Tibial nerve (tissue), 4 donors: ENCODE measurements at regions not wholly inside any gene's neighbourhood (a gene's known extent, or its start where the extent isn't known, plus 50 kb on each side); places are given as distances from the start of the nearest gene placed in this dataset.

Source experiments
- EP300 ChIP-seq, 2 donors: sonication (generic); formaldehyde crosslinking; IDR thresholded peaks; one replicate each; pipeline ENCODE4 v1.6.1; 2017; ENCODE audit warnings: antibody characterized with exemption in 2 of 2, mild to moderate bottlenecking in 1 of 2
- TF ChIP-seq, protein P1 (sequence below), 5 experiments: fragments of 200-600 bp in 3 of 5; fragments of 450-650 bp in 2 of 5; sonication (generic) in 3 of 5; IDR thresholded peaks; one replicate each; pipeline ENCODE4 v1.5.1; 2016 to 2019; ENCODE audit warnings: antibody characterized with exemption in 5 of 5, mild to moderate bottlenecking in 3 of 5, moderate library complexity in 2 of 5

DNA sequence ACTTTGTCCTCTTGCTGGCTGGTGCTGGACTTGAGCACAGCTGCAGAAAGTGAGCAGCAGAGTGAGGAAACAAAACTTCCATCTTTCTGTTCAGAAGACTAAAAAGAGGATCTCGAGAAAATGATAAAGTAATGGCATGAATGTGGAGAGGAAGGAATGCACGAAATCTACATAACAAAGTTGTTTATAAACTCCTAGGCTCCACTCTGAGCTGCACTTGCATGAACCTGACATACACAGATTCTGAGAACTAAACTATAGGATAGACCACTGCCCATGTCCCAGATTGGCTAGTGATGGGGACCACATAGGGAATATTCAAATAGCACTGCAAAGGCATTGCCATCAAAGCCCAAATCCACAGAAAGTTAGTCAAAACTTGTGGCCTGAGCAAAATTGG, 121.1 kb upstream of the MON1B start:
- TF ChIP-seq, protein P1, sequence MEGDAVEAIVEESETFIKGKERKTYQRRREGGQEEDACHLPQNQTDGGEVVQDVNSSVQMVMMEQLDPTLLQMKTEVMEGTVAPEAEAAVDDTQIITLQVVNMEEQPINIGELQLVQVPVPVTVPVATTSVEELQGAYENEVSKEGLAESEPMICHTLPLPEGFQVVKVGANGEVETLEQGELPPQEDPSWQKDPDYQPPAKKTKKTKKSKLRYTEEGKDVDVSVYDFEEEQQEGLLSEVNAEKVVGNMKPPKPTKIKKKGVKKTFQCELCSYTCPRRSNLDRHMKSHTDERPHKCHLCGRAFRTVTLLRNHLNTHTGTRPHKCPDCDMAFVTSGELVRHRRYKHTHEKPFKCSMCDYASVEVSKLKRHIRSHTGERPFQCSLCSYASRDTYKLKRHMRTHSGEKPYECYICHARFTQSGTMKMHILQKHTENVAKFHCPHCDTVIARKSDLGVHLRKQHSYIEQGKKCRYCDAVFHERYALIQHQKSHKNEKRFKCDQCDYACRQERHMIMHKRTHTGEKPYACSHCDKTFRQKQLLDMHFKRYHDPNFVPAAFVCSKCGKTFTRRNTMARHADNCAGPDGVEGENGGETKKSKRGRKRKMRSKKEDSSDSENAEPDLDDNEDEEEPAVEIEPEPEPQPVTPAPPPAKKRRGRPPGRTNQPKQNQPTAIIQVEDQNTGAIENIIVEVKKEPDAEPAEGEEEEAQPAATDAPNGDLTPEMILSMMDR (IDR thresholded peaks at IDR 0.05): no peak
- no peak for TF ChIP-seq EP300 (IDR thresholded peaks at IDR 0.05)
